DOHH2 (cell line): ENCODE measurements at regions not wholly inside any gene's neighbourhood (a gene's known extent, or its start where the extent isn't known, plus 50 kb on each side); places are given as distances from the start of the nearest gene placed in this dataset.

Experiments
- H3F3A ChIP-seq: fragments of 200-600 bp; sonication (generic), shearing (Covaris generic); 2 replicates; pipeline ENCODE4 v1.6.0; 2016; ENCODE audit warnings: antibody characterized with exemption, mild to moderate bottlenecking; ENCODE audit not compliant: control insufficient read depth, insufficient read depth
- H3K27ac ChIP-seq: fragments of 200-600 bp; sonication (generic); 2 replicates; pipeline ENCODE4 v1.5.1; 2014; ENCODE audit warnings: low read depth, mild to moderate bottlenecking, low read length, moderate library complexity
- H3K27me3 ChIP-seq: fragments of 200-600 bp; sonication (generic); 2 replicates; pipeline ENCODE4 v1.6.1; 2014; ENCODE audit warnings: mild to moderate bottlenecking, low read length, mixed read lengths; ENCODE audit not compliant: control insufficient read depth
- H3K36me3 ChIP-seq: fragments of 200-600 bp; sonication (generic); 2 replicates; pipeline ENCODE4 v1.6.1; 2014; ENCODE audit warnings: mild to moderate bottlenecking, low read length, moderate library complexity, mixed read lengths; ENCODE audit not compliant: control insufficient read depth
- H3K4me1 ChIP-seq: fragments of 200-600 bp; sonication (generic); 2 replicates; pipeline ENCODE4 v1.6.1; 2014; ENCODE audit warnings: mild to moderate bottlenecking, low read length, mixed read lengths; ENCODE audit not compliant: control insufficient read depth
- H3K4me2 ChIP-seq: fragments of 200-600 bp; sonication (generic); 2 replicates; pipeline ENCODE4 v1.6.0; 2014; ENCODE audit warnings: mild to moderate bottlenecking, low read length, moderate library complexity
- H3K4me3 ChIP-seq: fragments of 200-600 bp; sonication (generic); 2 replicates; pipeline ENCODE4 v1.5.1; 2014; ENCODE audit warnings: mild to moderate bottlenecking, low read length, mixed read lengths
- H3K79me2 ChIP-seq: fragments of 200-600 bp; sonication (generic); 2 replicates; pipeline ENCODE4 v1.6.1; 2014; ENCODE audit warnings: mild to moderate bottlenecking, low read length, mixed read lengths; ENCODE audit not compliant: control insufficient read depth
- H3K9me2 ChIP-seq: fragments of 200-600 bp; sonication (generic); replicated peaks from 2 replicates; pipeline ENCODE4 v1.6.1; 2014; ENCODE audit warnings: mild to moderate bottlenecking, low read length, mixed read lengths; ENCODE audit not compliant: control insufficient read depth
- H3K9me3 ChIP-seq: fragments of 200-600 bp; sonication (generic); 2 replicates; pipeline ENCODE4 v1.6.1; 2014; ENCODE audit warnings: antibody characterized with exemption, low read length, mixed read lengths; ENCODE audit not compliant: control insufficient read depth, insufficient read depth
- H4K20me1 ChIP-seq: fragments of 200-600 bp; sonication (generic); 2 replicates; pipeline ENCODE4 v1.6.0; 2014; ENCODE audit warnings: low read depth, mild to moderate bottlenecking, antibody characterized with exemption, low read length, moderate library complexity; ENCODE audit not compliant: control insufficient read depth, insufficient read depth
- EZH2phosphoT487 ChIP-seq: fragments of 200-600 bp; sonication (generic); IDR thresholded peaks from 2 replicates; pipeline ENCODE4 v1.6.1; 2017; ENCODE audit warnings: borderline replicate concordance, mild to moderate bottlenecking, antibody characterized with exemption, low read length, moderate library complexity, mixed read lengths
- TF ChIP-seq, protein P1 (sequence below): fragments of 200-600 bp; sonication (generic); IDR thresholded peaks from one replicate; pipeline ENCODE4 v1.5.1; 2014; ENCODE audit warnings: antibody characterized with exemption, mild to moderate bottlenecking, low read depth, low read length; ENCODE audit not compliant: poor library complexity, severe bottlenecking

DNA sequence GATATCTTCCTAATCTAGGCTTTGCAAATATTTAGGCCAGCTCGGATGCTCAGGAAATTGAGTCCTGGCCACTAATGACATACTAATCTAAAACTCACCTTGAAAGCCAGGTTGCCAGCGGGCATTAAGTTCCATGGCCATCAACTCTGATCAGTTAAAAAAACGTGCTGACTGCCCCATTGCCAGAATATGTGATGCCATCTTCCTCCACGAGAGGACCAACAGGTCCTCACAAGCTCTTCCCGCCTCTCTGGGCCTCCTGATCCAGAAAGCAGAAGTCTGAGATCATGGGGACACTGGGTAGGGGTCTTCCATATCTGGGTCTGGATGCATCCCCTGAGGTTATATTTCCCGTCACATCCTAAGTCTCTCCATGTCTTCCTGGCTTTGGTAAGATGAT lies 311.3 kb downstream of the TCERG1L start:
- TF ChIP-seq, protein P1, sequence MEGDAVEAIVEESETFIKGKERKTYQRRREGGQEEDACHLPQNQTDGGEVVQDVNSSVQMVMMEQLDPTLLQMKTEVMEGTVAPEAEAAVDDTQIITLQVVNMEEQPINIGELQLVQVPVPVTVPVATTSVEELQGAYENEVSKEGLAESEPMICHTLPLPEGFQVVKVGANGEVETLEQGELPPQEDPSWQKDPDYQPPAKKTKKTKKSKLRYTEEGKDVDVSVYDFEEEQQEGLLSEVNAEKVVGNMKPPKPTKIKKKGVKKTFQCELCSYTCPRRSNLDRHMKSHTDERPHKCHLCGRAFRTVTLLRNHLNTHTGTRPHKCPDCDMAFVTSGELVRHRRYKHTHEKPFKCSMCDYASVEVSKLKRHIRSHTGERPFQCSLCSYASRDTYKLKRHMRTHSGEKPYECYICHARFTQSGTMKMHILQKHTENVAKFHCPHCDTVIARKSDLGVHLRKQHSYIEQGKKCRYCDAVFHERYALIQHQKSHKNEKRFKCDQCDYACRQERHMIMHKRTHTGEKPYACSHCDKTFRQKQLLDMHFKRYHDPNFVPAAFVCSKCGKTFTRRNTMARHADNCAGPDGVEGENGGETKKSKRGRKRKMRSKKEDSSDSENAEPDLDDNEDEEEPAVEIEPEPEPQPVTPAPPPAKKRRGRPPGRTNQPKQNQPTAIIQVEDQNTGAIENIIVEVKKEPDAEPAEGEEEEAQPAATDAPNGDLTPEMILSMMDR = no peak
- TF ChIP-seq EZH2phosphoT487 = no peak
- H4K20me1 ChIP-seq = no peaks in the 10 kb centered on the region
- no peak overlapping the region for H3K27ac ChIP-seq
- H3K9me3 ChIP-seq = no peaks in the 10 kb centered on the region
- H3K4me2 ChIP-seq = no peak overlapping the region
- H3K4me1 ChIP-seq = no peaks in the 10 kb centered on the region
- H3F3A ChIP-seq = no peaks in the 10 kb centered on the region
- H3K36me3 ChIP-seq = no peaks in the 10 kb centered on the region
- no peaks in the 10 kb centered on the region for H3K9me2 ChIP-seq
- H3K4me3 ChIP-seq = no peak overlapping the region
- no peaks in the 10 kb centered on the region for H3K27me3 ChIP-seq
- no peaks in the 10 kb centered on the region for H3K79me2 ChIP-seq

DNA sequence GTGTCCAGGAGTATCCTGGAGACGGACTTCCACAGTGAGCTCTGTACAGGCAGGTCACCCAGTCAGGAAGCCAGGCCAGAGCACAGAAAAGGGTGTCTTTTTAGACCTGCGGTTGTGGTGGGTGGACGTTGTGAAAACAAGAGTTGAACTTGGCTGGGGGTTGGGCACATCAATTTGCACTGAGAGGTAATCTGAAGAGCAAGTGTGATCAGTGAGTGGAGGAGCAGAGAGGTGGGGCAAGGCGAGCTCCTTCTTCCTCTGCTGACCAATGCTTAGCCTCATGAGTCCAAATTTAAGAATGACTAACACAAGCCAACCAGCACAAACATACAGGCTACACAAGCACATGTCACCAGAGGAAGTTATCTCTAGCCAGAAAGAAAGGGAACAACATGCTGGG lies 310.8 kb downstream of the TCERG1L start:
- Histone ChIP-seq H3K27me3 (no peaks in the 10 kb centered on the region), H4K20me1 (no peaks in the 10 kb centered on the region), H3K79me2 (no peaks in the 10 kb centered on the region), H3K4me2 (no peak overlapping the region), H3F3A (no peaks in the 10 kb centered on the region), H3K9me2 (no peaks in the 10 kb centered on the region), H3K9me3 (no peaks in the 10 kb centered on the region), H3K4me3 (no peak overlapping the region), H3K36me3 (no peaks in the 10 kb centered on the region), H3K27ac (no peak overlapping the region), H3K4me1 (no peaks in the 10 kb centered on the region)
- TF ChIP-seq EZH2phosphoT487 = no peak
- TF ChIP-seq, protein P1 = no peak

DNA sequence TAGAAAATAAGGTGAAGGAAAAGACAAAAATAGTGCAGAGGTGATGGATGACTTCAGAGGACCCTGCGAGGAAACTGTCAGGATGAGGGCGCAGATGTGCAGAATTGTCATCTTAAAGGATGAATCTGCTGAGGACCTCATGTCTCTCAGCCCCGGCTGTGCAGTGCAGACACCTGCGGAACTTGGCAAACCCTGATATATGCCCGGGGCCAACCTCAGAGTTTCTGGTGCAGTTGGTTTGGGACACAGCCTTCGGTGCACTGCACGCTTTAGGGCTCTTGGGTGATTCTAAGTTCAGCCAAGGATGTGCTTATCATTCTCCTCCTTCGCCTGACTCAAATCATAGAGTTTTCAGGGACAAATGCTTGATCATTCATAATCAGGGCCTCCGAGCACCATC lies 310.1 kb downstream of the TCERG1L start:
- Histone ChIP-seq H3K36me3 (no peaks in the 10 kb centered on the region), H3K9me2 (no peaks in the 10 kb centered on the region), H3K9me3 (no peaks in the 10 kb centered on the region), H3K27ac (no peak overlapping the region), H4K20me1 (no peaks in the 10 kb centered on the region), H3K4me3 (no peak overlapping the region), H3K27me3 (no peaks in the 10 kb centered on the region), H3K4me2 (no peak overlapping the region), H3F3A (no peaks in the 10 kb centered on the region), H3K4me1 (no peaks in the 10 kb centered on the region), H3K79me2 (no peaks in the 10 kb centered on the region)
- no peak for TF ChIP-seq EZH2phosphoT487
- TF ChIP-seq, protein P1 = no peak
